ENCODE measurements at regions not wholly inside any gene's neighbourhood (a gene's known extent, or its start where the extent isn't known, plus 50 kb on each side); places are given as distances from the start of the nearest gene placed in this dataset.

DNA sequence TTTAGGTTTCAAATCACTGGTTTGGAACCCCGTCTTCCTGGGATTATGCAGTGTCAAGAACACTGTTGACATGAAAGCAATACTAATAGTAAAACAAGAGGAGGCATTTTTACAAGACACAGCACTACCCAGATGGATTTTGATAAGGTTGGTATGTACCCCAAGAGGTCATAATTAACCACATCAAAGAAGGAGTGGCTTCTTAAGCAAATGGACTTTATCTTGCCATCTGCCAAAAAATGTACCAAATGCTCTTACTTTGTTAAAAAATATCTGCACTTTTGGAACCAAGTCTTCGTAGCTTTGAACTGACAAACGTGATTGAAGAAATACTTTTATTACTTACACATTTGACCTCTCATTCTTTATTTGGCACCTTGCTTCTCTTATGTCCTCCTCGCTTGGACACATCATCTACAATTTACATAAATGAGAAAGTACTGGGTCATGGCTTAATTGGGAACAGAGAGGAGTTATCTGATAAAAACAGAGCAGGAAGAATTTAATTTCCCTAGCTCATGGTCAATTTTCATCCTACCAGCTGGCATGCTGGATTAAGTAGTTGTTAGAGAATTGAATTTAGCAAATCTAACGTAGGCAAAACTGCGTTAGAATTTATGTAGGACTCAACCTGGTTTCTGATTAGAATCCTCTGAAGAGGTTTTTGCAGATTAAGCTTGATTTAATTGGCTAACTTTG lies 54.5 kb upstream of the PRICKLE1 start:
- RAD21 ChIA-PET (ENCODE audit: low non-redundant PET in 1 of 2, low total read pairs in 2 of 2, uncharacterized antibody in 2 of 2, unreplicated experiment in 2 of 2) = no interaction called here
- Histone ChIP-seq H3K27me3 (ENCODE audit: insufficient read depth, low read length) (no peaks in the 10 kb centered on the region), H2AFZ (ENCODE audit: low read depth, low read length, poor library complexity, severe bottlenecking) (no peak overlapping the region), H3K36me3 (ENCODE audit: control insufficient read depth in 1 of 2, insufficient read depth in 2 of 2, low read length in 2 of 2) (no peaks in the 10 kb centered on the region), H3K4me3 (replicated peaks in 1 of 2; ENCODE audit: low read depth in 1 of 2, low read length in 2 of 2) (no peak overlapping the region), H4K20me1 (ENCODE audit: insufficient read depth) (no peaks in the 10 kb centered on the region), H3K4me1 (ENCODE audit: control insufficient read depth in 1 of 2, insufficient read depth in 2 of 2, low read length in 2 of 2) (no peaks in the 10 kb centered on the region; a peak in 1 of 4 replicates), H3K79me2 (ENCODE audit: insufficient read depth, low read length) (no peaks in the 10 kb centered on the region), H3K9ac (ENCODE audit: low read length) (no peak overlapping the region), H3K27ac (ENCODE audit: low read depth, low read length) (no peak overlapping the region), H3K9me2 (ENCODE audit: insufficient read depth) (no peaks in the 10 kb centered on the region), H3K9me3 (ENCODE audit: control insufficient read depth in 1 of 2, insufficient read depth in 1 of 2, low read depth in 1 of 2, low read length in 2 of 2) (no peaks in the 10 kb centered on the region), H3K4me2 (ENCODE audit: low read length) (no peak overlapping the region)
- TF ChIP-seq TCF7L2 (IDR thresholded peaks at IDR 0.05; ENCODE audit: borderline replicate concordance, extremely low read depth, insufficient read depth, insufficient read length) (no peak), EZH2phosphoT487 (IDR thresholded peaks at IDR 0.05; ENCODE audit: borderline replicate concordance) (no peak), ZFX (IDR thresholded peaks at IDR 0.05) (no peak), POLR2A (IDR thresholded peaks at IDR 0.05; ENCODE audit: borderline replicate concordance, extremely low read depth, insufficient read depth, insufficient read length) (no peak), JUND (IDR thresholded peaks at IDR 0.05) (no peak), EGR1 (IDR thresholded peaks at IDR 0.05; ENCODE audit: low read depth) (no peak), SRF (IDR thresholded peaks at IDR 0.05; ENCODE audit: low read depth) (no peak), ZNF274 (IDR thresholded peaks at IDR 0.05; ENCODE audit: low read depth, low read length) (no peak), SP1 (IDR thresholded peaks at IDR 0.05; ENCODE audit: low read depth) (no peak), RAD21 (IDR thresholded peaks at IDR 0.05; ENCODE audit: low read depth) (no peak), EZH2 (IDR thresholded peaks at IDR 0.05) (no peak), SIN3A (IDR thresholded peaks at IDR 0.05; ENCODE audit: low read depth) (no peak), YY1 (IDR thresholded peaks at IDR 0.05; ENCODE audit: extremely low read depth, insufficient replicate concordance, low read depth, low read length) (no peak), CBX3 (IDR thresholded peaks at IDR 0.05; ENCODE audit: low read depth) (no peak)
- TF ChIP-seq, protein P1, sequence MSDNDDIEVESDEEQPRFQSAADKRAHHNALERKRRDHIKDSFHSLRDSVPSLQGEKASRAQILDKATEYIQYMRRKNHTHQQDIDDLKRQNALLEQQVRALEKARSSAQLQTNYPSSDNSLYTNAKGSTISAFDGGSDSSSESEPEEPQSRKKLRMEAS (IDR thresholded peaks at IDR 0.05) = no peak
- TF ChIP-seq, protein P2, sequence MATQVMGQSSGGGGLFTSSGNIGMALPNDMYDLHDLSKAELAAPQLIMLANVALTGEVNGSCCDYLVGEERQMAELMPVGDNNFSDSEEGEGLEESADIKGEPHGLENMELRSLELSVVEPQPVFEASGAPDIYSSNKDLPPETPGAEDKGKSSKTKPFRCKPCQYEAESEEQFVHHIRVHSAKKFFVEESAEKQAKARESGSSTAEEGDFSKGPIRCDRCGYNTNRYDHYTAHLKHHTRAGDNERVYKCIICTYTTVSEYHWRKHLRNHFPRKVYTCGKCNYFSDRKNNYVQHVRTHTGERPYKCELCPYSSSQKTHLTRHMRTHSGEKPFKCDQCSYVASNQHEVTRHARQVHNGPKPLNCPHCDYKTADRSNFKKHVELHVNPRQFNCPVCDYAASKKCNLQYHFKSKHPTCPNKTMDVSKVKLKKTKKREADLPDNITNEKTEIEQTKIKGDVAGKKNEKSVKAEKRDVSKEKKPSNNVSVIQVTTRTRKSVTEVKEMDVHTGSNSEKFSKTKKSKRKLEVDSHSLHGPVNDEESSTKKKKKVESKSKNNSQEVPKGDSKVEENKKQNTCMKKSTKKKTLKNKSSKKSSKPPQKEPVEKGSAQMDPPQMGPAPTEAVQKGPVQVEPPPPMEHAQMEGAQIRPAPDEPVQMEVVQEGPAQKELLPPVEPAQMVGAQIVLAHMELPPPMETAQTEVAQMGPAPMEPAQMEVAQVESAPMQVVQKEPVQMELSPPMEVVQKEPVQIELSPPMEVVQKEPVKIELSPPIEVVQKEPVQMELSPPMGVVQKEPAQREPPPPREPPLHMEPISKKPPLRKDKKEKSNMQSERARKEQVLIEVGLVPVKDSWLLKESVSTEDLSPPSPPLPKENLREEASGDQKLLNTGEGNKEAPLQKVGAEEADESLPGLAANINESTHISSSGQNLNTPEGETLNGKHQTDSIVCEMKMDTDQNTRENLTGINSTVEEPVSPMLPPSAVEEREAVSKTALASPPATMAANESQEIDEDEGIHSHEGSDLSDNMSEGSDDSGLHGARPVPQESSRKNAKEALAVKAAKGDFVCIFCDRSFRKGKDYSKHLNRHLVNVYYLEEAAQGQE (IDR thresholded peaks at IDR 0.05; ENCODE audit: low read depth) = no peak
- TF ChIP-seq, protein P3, sequence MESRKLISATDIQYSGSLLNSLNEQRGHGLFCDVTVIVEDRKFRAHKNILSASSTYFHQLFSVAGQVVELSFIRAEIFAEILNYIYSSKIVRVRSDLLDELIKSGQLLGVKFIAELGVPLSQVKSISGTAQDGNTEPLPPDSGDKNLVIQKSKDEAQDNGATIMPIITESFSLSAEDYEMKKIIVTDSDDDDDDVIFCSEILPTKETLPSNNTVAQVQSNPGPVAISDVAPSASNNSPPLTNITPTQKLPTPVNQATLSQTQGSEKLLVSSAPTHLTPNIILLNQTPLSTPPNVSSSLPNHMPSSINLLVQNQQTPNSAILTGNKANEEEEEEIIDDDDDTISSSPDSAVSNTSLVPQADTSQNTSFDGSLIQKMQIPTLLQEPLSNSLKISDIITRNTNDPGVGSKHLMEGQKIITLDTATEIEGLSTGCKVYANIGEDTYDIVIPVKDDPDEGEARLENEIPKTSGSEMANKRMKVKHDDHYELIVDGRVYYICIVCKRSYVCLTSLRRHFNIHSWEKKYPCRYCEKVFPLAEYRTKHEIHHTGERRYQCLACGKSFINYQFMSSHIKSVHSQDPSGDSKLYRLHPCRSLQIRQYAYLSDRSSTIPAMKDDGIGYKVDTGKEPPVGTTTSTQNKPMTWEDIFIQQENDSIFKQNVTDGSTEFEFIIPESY (IDR thresholded peaks at IDR 0.05; ENCODE audit: extremely low read depth, insufficient replicate concordance, low read length) = no peak
- POLR2A ChIA-PET = no interaction called here
- DNase-seq (ENCODE audit: low read depth, low spot score) (no peak), ATAC-seq (peak; percentile 36; the same call in 1 of the 2 replicates)
- intact Hi-C loops (cut with micrococcal nuclease) = no loop called here
- CTCF ChIA-PET = no interaction called here
- no TSS peak for BruUV-seq (replicated peaks)
